AG09309 (cell line): ENCODE measurements at regions not wholly inside any gene's neighbourhood (a gene's known extent, or its start where the extent isn't known, plus 50 kb on each side); places are given as distances from the start of the nearest gene placed in this dataset.
A peak's percentile ranks its signal among the peaks of the same experiment; 100 is the strongest.

Source experiments
- DNase-seq: peaks from one replicate; pipeline ENCODE4 v3.0.0-alpha.2; 2010; ENCODE audit warnings: low read depth
- H3K4me3 ChIP-seq: 2 replicates; pipeline ENCODE4 v1.5.1; 2011; ENCODE audit warnings: mild to moderate bottlenecking, low read depth, low read length, moderate library complexity; ENCODE audit not compliant: control insufficient read depth
- TF ChIP-seq, protein P1 (sequence below): IDR thresholded peaks from 2 replicates; pipeline ENCODE4 v1.5.1; 2011; ENCODE audit warnings: mild to moderate bottlenecking, low read depth, low read length, inconsistent platforms; ENCODE audit not compliant: insufficient read depth, control insufficient read depth; ENCODE audit errors: missing control alignments

DNA sequence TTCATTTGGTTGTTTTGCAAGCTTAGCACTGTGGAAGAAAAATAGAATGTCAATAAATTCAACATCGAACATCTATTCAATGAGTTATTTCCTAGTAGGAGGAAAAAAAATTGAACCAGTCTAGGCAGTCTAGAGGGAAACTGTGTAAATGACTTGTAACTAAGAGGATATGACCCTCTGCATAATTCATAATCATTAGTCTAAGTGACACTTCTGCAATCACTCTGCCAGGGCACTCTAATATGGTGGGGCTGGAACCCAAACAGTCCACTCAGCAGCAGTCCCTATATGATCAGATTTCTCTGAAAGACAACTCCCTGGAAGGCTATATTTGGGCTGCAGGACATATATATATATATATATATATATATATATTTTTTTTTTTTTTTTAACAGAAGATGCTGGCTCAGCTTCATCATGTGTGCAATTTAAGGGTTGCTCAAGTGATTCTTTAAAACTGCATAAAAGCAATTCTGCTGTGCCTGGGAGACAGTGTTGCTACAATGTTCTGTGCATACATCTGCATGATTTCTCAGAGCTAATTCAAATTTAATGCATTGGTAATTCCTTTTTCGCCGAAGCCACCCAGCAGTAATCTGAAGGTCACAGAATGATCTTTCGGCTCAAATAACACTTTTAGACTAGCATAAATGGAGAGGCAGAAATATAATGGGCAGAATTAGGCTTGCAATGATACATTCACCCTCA lies 482.1 kb upstream of the ZNF608 start:
- no peak overlapping the region for H3K4me3 ChIP-seq
- TF ChIP-seq, protein P1, sequence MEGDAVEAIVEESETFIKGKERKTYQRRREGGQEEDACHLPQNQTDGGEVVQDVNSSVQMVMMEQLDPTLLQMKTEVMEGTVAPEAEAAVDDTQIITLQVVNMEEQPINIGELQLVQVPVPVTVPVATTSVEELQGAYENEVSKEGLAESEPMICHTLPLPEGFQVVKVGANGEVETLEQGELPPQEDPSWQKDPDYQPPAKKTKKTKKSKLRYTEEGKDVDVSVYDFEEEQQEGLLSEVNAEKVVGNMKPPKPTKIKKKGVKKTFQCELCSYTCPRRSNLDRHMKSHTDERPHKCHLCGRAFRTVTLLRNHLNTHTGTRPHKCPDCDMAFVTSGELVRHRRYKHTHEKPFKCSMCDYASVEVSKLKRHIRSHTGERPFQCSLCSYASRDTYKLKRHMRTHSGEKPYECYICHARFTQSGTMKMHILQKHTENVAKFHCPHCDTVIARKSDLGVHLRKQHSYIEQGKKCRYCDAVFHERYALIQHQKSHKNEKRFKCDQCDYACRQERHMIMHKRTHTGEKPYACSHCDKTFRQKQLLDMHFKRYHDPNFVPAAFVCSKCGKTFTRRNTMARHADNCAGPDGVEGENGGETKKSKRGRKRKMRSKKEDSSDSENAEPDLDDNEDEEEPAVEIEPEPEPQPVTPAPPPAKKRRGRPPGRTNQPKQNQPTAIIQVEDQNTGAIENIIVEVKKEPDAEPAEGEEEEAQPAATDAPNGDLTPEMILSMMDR, result no peak
- no peak for DNase-seq

DNA sequence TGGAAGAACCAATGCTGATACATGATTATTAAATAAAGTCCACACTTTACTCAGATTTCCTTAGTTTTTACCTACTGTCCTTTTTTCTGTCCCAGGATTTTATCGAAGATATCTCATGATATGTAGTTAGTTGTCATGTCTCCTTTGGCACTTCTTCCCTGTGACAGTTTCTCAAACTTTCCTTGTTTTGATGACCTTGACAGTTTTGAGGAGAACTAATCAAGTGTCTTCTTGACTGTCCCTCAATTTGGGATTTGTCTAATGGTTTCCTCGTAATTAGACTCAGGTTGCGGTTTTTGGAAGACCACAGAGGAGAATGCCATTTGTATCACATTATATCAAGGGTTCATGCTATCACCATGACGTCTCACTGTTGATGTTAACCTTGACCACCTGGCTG lies 483.1 kb upstream of the ZNF608 start:
- H3K4me3 ChIP-seq, result no peak overlapping the region
- DNase-seq, result no peak
- TF ChIP-seq, protein P1, result no peak

GRCh38 chr5:125232779-125233230 lies 486.4 kb upstream of the ZNF608 start:
- H3K4me3 ChIP-seq, result no peak overlapping the region
- DNase-seq, result peak; percentile 90
- TF ChIP-seq, protein P1, result no peak

DNA sequence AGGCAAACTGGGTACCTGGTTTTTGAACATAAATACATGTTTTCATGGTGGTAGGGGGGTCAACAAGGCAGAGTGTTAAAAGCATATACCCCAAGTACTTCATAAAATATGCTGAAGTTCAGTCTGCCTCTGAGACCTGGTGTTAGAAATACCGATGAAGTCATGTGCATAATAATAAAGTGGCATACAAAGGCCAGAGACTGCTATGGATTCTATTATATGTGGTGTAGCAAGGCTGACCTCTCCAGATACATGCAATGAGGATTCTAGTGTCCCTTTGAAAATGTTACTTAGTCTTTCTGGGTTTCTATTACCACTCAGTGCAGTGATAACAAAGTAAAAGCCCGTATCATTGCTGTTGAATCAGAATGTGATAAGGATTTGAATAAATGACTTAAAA lies 487.5 kb upstream of the ZNF608 start:
- DNase-seq, result no peak
- no peak overlapping the region for H3K4me3 ChIP-seq
- TF ChIP-seq, protein P1, result no peak

DNA sequence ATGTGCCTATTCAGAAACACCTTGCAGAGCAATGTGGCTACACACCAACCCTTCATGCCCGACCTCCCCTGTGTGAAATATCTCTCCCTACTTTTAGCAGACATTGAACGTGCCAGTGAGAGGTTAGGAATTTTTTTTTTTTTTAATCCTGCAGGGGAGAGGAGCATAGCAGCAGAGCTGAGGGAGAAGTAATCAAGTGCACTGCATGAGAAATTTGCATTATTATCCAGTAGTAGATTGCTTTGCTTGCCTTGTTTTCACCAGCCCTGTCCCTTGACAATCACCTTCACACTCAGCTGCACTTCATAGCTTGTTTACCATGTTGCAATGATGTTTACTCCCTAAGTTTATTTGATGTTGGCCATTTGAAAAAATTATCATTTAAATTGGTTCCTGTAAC lies 489.6 kb upstream of the ZNF608 start:
- TF ChIP-seq, protein P1, result no peak
- H3K4me3 ChIP-seq, result no peak overlapping the region
- DNase-seq, result no peak

DNA sequence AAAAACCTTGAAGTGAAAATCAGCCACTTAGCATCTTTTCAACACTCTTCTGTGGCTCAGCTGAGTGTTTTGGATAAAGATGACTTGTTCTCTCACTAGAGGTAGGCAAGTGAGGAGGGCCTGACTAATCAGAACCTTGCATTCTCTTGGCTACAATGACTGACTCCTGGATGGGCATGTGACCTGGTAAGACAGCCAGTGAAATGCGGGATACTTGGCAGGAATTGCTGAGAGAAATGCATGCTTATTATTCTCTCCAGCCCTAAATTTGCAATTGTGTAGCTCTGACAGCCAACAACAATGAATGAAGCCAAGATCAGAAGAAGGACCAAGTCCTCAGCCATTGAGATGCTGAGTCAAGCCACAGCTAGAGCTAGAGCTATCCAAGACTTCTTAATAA lies 490.5 kb upstream of the ZNF608 start:
- H3K4me3 ChIP-seq, result no peak overlapping the region
- DNase-seq, result no peak
- TF ChIP-seq, protein P1, result no peak
